ENCODE measurements at regions not wholly inside any gene's neighbourhood (a gene's known extent, or its start where the extent isn't known, plus 50 kb on each side); places are given as distances from the start of the nearest gene placed in this dataset.

DNA sequence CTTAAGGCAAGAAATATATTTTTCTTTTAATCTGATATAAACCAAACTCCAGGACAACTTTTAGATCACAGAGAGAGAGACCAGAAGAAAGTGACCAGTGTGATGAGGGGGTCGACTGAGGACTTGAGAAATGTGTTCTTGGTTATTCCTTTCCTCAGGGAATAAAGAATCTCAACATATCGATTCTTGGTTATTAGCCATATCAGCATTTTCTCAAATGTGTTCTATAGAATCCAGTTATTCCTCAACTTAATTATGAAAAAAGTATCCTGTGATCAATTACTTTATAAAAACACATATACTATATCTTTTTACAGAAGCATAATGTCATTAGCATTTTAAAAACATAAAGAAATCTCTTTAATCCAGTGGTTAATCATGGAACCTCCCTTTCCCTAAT lies 222.1 kb upstream of the FAM3C start:
- TF ChIP-seq, protein P1, sequence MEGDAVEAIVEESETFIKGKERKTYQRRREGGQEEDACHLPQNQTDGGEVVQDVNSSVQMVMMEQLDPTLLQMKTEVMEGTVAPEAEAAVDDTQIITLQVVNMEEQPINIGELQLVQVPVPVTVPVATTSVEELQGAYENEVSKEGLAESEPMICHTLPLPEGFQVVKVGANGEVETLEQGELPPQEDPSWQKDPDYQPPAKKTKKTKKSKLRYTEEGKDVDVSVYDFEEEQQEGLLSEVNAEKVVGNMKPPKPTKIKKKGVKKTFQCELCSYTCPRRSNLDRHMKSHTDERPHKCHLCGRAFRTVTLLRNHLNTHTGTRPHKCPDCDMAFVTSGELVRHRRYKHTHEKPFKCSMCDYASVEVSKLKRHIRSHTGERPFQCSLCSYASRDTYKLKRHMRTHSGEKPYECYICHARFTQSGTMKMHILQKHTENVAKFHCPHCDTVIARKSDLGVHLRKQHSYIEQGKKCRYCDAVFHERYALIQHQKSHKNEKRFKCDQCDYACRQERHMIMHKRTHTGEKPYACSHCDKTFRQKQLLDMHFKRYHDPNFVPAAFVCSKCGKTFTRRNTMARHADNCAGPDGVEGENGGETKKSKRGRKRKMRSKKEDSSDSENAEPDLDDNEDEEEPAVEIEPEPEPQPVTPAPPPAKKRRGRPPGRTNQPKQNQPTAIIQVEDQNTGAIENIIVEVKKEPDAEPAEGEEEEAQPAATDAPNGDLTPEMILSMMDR (IDR thresholded peaks at IDR 0.05) = no peak
- TF ChIP-seq, protein P2, sequence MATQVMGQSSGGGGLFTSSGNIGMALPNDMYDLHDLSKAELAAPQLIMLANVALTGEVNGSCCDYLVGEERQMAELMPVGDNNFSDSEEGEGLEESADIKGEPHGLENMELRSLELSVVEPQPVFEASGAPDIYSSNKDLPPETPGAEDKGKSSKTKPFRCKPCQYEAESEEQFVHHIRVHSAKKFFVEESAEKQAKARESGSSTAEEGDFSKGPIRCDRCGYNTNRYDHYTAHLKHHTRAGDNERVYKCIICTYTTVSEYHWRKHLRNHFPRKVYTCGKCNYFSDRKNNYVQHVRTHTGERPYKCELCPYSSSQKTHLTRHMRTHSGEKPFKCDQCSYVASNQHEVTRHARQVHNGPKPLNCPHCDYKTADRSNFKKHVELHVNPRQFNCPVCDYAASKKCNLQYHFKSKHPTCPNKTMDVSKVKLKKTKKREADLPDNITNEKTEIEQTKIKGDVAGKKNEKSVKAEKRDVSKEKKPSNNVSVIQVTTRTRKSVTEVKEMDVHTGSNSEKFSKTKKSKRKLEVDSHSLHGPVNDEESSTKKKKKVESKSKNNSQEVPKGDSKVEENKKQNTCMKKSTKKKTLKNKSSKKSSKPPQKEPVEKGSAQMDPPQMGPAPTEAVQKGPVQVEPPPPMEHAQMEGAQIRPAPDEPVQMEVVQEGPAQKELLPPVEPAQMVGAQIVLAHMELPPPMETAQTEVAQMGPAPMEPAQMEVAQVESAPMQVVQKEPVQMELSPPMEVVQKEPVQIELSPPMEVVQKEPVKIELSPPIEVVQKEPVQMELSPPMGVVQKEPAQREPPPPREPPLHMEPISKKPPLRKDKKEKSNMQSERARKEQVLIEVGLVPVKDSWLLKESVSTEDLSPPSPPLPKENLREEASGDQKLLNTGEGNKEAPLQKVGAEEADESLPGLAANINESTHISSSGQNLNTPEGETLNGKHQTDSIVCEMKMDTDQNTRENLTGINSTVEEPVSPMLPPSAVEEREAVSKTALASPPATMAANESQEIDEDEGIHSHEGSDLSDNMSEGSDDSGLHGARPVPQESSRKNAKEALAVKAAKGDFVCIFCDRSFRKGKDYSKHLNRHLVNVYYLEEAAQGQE (IDR thresholded peaks at IDR 0.05; ENCODE audit: insufficient read depth in 1 of 2, low read depth in 2 of 2, low read length in 1 of 2) = no peak
- TF ChIP-seq POLR2AphosphoS5 (IDR thresholded peaks at IDR 0.05; ENCODE audit: low read depth, low read length) = no peak
